SK-N-SH (cell line): ENCODE measurements at regions not wholly inside any gene's neighbourhood (a gene's known extent, or its start where the extent isn't known, plus 50 kb on each side); places are given as distances from the start of the nearest gene placed in this dataset.

ENCODE experiments used
- CTCF ChIA-PET: fragments of 300-600, 350-600 bp; formaldehyde crosslinking; extraction: SDS; loops from one replicate; lab custom pipeline; 2021; lab: Yijun Ruan, JAX
- POLR2A ChIA-PET: fragments of 350-600 bp; sonication (Branson Sonifier 250); formaldehyde crosslinking; extraction: SDS; loops from one replicate; lab custom pipeline; 2020; ENCODE audit warnings: antibody characterized with exemption, inconsistent platforms; lab: Yijun Ruan, JAX
- DNase-seq: peaks from one replicate; pipeline ENCODE4 v3.0.0; 2012
- H2AFZ ChIP-seq: fragments of 200-600 bp; sonication (generic); 2 replicates; pipeline ENCODE4 v1.8.1; 2016; ENCODE audit warnings: antibody characterized with exemption, mild to moderate bottlenecking, low read depth
- H3F3A ChIP-seq: fragments of 200-600 bp; sonication (generic); replicated peaks from 2 replicates; pipeline ENCODE3; 2016; ENCODE audit warnings: antibody characterized with exemption, mild to moderate bottlenecking; ENCODE audit not compliant: insufficient read depth
- H3K27ac ChIP-seq, 2 experiments: fragments of 200-500 bp in 1 of 2; fragments of 200-600 bp in 1 of 2; sonication (Bioruptor generic) in 1 of 2; sonication (generic), shearing (Covaris generic) in 1 of 2; 2 replicates each; pipeline versions ENCODE4 v1.5.1 to v1.6.1; 2014 to 2016; ENCODE audit warnings: low read depth in 2 of 2, inconsistent platforms in 1 of 2, low read length in 1 of 2, mild to moderate bottlenecking in 1 of 2, mixed read lengths in 1 of 2
- H3K27me3 ChIP-seq: fragments of 200-600 bp; sonication (generic), shearing (Covaris generic); 2 replicates; pipeline ENCODE4 v1.6.1; 2016; ENCODE audit warnings: mixed run types; ENCODE audit not compliant: insufficient read depth
- H3K36me3 ChIP-seq, 2 experiments: fragments of 200-500 bp in 1 of 2; fragments of 200-600 bp in 1 of 2; sonication (Bioruptor generic) in 1 of 2; sonication (generic) in 1 of 2; replicated peaks in 1 of 2; 2 replicates each; pipeline versions ENCODE3 to v1.5.1; 2014 to 2016; ENCODE audit warnings: low read length in 1 of 2, mild to moderate bottlenecking in 1 of 2; ENCODE audit not compliant: insufficient read depth in 2 of 2, control insufficient read depth in 1 of 2
- H3K4me1 ChIP-seq, 2 experiments: fragments of 200-500 bp in 1 of 2; fragments of 200-600 bp in 1 of 2; sonication (Bioruptor generic) in 1 of 2; sonication (generic), shearing (Covaris generic) in 1 of 2; 2 replicates each; pipeline versions ENCODE4 v1.5.1 to v1.6.1; 2014 to 2016; ENCODE audit warnings: low read depth in 1 of 2, low read length in 1 of 2, mixed run types in 1 of 2; ENCODE audit not compliant: insufficient read depth in 2 of 2, control insufficient read depth in 1 of 2
- H3K4me2 ChIP-seq: fragments of 200-600 bp; sonication (generic), shearing (Covaris generic); 2 replicates; pipeline ENCODE4 v1.6.1; 2017; ENCODE audit warnings: mixed run types
- H3K4me3 ChIP-seq, 2 experiments: fragments of 200-500 bp in 1 of 2; fragments of 200-600 bp in 1 of 2; sonication (Bioruptor generic) in 1 of 2; sonication (generic), shearing (Covaris generic) in 1 of 2; 2 replicates each; pipeline versions ENCODE4 v1.5.1 to v1.8.1; 2014 to 2016; ENCODE audit warnings: low read depth in 2 of 2, inconsistent platforms in 1 of 2, low read length in 1 of 2, mild to moderate bottlenecking in 1 of 2, mixed read lengths in 1 of 2, moderate library complexity in 1 of 2
- H3K79me2 ChIP-seq: fragments of 200-600 bp; sonication (generic); 2 replicates; pipeline ENCODE4 v1.8.1; 2017; ENCODE audit warnings: mild to moderate bottlenecking; ENCODE audit not compliant: insufficient read depth
- H3K9ac ChIP-seq: fragments of 200-600 bp; sonication (generic); 2 replicates; pipeline ENCODE4 v1.6.1; 2017; ENCODE audit warnings: mixed run types
- H3K9me2 ChIP-seq: fragments of 200-600 bp; sonication (generic); 2 replicates; pipeline ENCODE4 v1.6.1; 2017; ENCODE audit warnings: mixed run types
- H3K9me3 ChIP-seq: fragments of 200-600 bp; sonication (generic); 2 replicates; pipeline ENCODE4 v1.6.1; 2017; ENCODE audit warnings: mixed run types, mild to moderate bottlenecking, moderate library complexity
- H4K20me1 ChIP-seq: fragments of 200-600 bp; sonication (generic); 2 replicates; pipeline ENCODE4 v1.6.1; 2017; ENCODE audit warnings: mild to moderate bottlenecking, mixed run types; ENCODE audit not compliant: insufficient read depth
- CHD2 ChIP-seq: fragments of 150-350 bp; IDR thresholded peaks from 2 replicates; pipeline ENCODE4 v1.6.1; 2018; ENCODE audit warnings: low read length; ENCODE audit not compliant: partially characterized antibody
- EZH2phosphoT487 ChIP-seq: fragments of 200-600 bp; sonication (generic); IDR thresholded peaks from 2 replicates; pipeline ENCODE4 v1.6.1; 2017; ENCODE audit warnings: low read depth, mixed run types, mild to moderate bottlenecking, antibody characterized with exemption, moderate library complexity, borderline replicate concordance
- FOXM1 ChIP-seq: IDR thresholded peaks from 2 replicates; pipeline ENCODE4 v1.4.0; 2012; ENCODE audit warnings: low read depth, mild to moderate bottlenecking
- GABPA ChIP-seq: IDR thresholded peaks from 2 replicates; pipeline ENCODE4 v1.4.0; 2012; ENCODE audit warnings: low read depth, mild to moderate bottlenecking
- MEF2A ChIP-seq: IDR thresholded peaks from 2 replicates; pipeline ENCODE4 v1.4.0; 2012; ENCODE audit warnings: low read depth, borderline replicate concordance
- MXI1 ChIP-seq: IDR thresholded peaks from 2 replicates; pipeline ENCODE4 v1.6.1; 2012; ENCODE audit warnings: mild to moderate bottlenecking, low read depth, low read length, improper control_type of control experiment
- NFIC ChIP-seq: IDR thresholded peaks from 2 replicates; pipeline ENCODE4 v1.4.0; 2012; ENCODE audit warnings: borderline replicate concordance
- RAD21 ChIP-seq: IDR thresholded peaks from 2 replicates; pipeline ENCODE4 v1.6.1; 2012; ENCODE audit warnings: mild to moderate bottlenecking, low read length
- RCOR1 ChIP-seq: fragments of 150-350 bp; IDR thresholded peaks from 2 replicates; pipeline ENCODE4 v1.6.1; 2017; ENCODE audit warnings: antibody characterized with exemption, low read length
- RFX5 ChIP-seq: IDR thresholded peaks from 2 replicates; pipeline ENCODE4 v1.6.1; 2012; ENCODE audit warnings: mild to moderate bottlenecking, improper control_type of control experiment, low read length
- SIN3A ChIP-seq: IDR thresholded peaks from 2 replicates; pipeline ENCODE4 v1.6.1; 2012; ENCODE audit warnings: low read depth, mild to moderate bottlenecking, low read length, moderate library complexity, borderline replicate concordance
- SMC3 ChIP-seq: IDR thresholded peaks from 2 replicates; pipeline ENCODE4 v1.6.1; 2012; ENCODE audit warnings: low read depth, low read length, improper control_type of control experiment
- TCF12 ChIP-seq: IDR thresholded peaks from 2 replicates; pipeline ENCODE4 v1.4.0; 2012
- TEAD4 ChIP-seq: IDR thresholded peaks from 2 replicates; pipeline ENCODE4 v1.4.0; 2012; ENCODE audit warnings: mild to moderate bottlenecking, borderline replicate concordance; ENCODE audit not compliant: insufficient read depth
- WGBS: methylation state at CpG from one replicate; pipeline ENCODE4 v1.1.6; 2017; ENCODE audit warnings: low lambda C conversion rate; 5-methylcytosine and 5-hydroxymethylcytosine counted together
- TF ChIP-seq, protein P1 (sequence below): IDR thresholded peaks from 2 replicates; pipeline ENCODE4; 2012
- TF ChIP-seq, protein P2 (sequence below): fragments of 150-350 bp; IDR thresholded peaks from 2 replicates; pipeline ENCODE4 v1.6.1; 2017; ENCODE audit warnings: antibody characterized with exemption, low read length, low read depth, borderline replicate concordance
- TF ChIP-seq, protein P3 (sequence below): fragments of 200-600 bp; sonication (generic); IDR thresholded peaks from 2 replicates; pipeline ENCODE4 v1.6.1; 2017; ENCODE audit warnings: antibody characterized with exemption, mild to moderate bottlenecking, moderate library complexity

DNA sequence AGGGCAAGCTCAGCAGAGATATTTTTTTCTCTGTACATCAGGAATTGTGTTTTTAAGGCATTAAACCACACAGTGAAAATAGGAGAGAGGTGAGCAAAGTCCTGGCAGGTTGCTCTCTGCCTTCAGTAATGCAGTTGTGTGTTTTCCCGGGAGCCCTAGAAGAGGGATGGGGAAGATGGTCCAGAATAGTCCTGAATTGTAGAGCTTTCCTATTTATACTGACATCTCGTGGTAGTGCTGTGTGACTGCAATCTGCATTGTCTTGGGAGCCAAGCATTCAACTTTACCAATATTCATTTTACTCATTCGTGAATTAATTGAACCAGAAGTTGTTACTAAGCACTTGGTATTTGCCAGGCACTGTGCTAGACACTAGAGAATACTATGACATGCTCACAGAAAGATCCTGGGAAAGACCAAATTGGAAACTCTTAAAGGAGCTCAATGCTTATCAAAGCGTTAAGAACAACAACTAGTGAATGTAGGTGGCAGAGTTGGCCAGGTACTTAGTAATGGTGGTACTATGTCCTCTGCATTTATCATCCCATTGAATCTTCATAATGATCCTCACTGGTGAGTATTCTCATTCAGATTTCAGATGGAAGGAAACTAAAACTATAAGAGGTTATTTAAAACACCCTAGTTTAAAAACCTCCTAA, 214.6 kb downstream of the TRIB2 start:
- Histone ChIP-seq H3K79me2 (no peaks in the 10 kb centered on the region), H3K9ac (no peak overlapping the region), H3K36me3 (no peaks in the 10 kb centered on the region), H2AFZ (no peak overlapping the region), H3F3A (peaks cover 17% of the 10 kb centered on the region), H4K20me1 (no peaks in the 10 kb centered on the region), H3K4me1 (peaks cover 26 to 35% of the 10 kb centered on the region in 2 experiments; a peak in 3 of 4 replicates), H3K4me3 (no peak overlapping the region), H3K9me3 (no peaks in the 10 kb centered on the region), H3K4me2 (no peak overlapping the region), H3K27me3 (no peaks in the 10 kb centered on the region), H3K27ac (peak overlapping the region in 1 of 2 experiments; percentile 86; a peak in 2 of 4 replicates), H3K9me2 (no peaks in the 10 kb centered on the region)
- DNase-seq = peak; percentile 75
- WGBS = 24% methylated on average over 4 of the region's 4 CpGs
- TF ChIP-seq GABPA = no peak
- no peak for TF ChIP-seq MEF2A
- TF ChIP-seq, protein P1, sequence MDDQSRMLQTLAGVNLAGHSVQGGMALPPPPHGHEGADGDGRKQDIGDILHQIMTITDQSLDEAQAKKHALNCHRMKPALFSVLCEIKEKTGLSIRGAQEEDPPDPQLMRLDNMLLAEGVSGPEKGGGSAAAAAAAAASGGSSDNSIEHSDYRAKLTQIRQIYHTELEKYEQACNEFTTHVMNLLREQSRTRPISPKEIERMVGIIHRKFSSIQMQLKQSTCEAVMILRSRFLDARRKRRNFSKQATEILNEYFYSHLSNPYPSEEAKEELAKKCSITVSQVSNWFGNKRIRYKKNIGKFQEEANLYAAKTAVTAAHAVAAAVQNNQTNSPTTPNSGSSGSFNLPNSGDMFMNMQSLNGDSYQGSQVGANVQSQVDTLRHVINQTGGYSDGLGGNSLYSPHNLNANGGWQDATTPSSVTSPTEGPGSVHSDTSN = no peak
- no peak for TF ChIP-seq CHD2
- TF ChIP-seq TCF12 = no peak
- TF ChIP-seq MXI1 = no peak
- TF ChIP-seq SMC3 = peak; percentile 94
- TF ChIP-seq, protein P2, sequence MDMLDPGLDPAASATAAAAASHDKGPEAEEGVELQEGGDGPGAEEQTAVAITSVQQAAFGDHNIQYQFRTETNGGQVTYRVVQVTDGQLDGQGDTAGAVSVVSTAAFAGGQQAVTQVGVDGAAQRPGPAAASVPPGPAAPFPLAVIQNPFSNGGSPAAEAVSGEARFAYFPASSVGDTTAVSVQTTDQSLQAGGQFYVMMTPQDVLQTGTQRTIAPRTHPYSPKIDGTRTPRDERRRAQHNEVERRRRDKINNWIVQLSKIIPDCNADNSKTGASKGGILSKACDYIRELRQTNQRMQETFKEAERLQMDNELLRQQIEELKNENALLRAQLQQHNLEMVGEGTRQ = no peak
- TF ChIP-seq, protein P3, sequence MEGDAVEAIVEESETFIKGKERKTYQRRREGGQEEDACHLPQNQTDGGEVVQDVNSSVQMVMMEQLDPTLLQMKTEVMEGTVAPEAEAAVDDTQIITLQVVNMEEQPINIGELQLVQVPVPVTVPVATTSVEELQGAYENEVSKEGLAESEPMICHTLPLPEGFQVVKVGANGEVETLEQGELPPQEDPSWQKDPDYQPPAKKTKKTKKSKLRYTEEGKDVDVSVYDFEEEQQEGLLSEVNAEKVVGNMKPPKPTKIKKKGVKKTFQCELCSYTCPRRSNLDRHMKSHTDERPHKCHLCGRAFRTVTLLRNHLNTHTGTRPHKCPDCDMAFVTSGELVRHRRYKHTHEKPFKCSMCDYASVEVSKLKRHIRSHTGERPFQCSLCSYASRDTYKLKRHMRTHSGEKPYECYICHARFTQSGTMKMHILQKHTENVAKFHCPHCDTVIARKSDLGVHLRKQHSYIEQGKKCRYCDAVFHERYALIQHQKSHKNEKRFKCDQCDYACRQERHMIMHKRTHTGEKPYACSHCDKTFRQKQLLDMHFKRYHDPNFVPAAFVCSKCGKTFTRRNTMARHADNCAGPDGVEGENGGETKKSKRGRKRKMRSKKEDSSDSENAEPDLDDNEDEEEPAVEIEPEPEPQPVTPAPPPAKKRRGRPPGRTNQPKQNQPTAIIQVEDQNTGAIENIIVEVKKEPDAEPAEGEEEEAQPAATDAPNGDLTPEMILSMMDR = peak; percentile 99
- 0 out of 2 replicates have a peak, but pooled peaks have one; percentile 37 for TF ChIP-seq SIN3A
- no peak for TF ChIP-seq FOXM1
- TF ChIP-seq TEAD4 = no peak
- TF ChIP-seq EZH2phosphoT487 = no peak
- 0 out of 2 replicates have a peak, but pooled peaks have one; percentile 37 for TF ChIP-seq RCOR1
- no peak for TF ChIP-seq NFIC
- TF ChIP-seq RFX5 = peak; percentile 42; the same call in 1 of the 2 replicates
- peak; percentile 89 for TF ChIP-seq RAD21
- ChIA-PET POLR2A (interaction anchor here (0.8 to 3.1 kb wide), 4 partner anchors 17 to 1101 kb away, joined by 3 to 22 read pairs (median 8); partner anchors contain the start of gene TRIB2), CTCF (interaction anchor here (0.6 to 8.7 kb wide), 76 partner anchors 10 to 1216 kb away, joined by 3 to 153 read pairs (median 4); partner anchors contain the start of gene TRIB2)
